ENCODE measurements at regions not wholly inside any gene's neighbourhood (a gene's known extent, or its start where the extent isn't known, plus 50 kb on each side); places are given as distances from the start of the nearest gene placed in this dataset.

DNA sequence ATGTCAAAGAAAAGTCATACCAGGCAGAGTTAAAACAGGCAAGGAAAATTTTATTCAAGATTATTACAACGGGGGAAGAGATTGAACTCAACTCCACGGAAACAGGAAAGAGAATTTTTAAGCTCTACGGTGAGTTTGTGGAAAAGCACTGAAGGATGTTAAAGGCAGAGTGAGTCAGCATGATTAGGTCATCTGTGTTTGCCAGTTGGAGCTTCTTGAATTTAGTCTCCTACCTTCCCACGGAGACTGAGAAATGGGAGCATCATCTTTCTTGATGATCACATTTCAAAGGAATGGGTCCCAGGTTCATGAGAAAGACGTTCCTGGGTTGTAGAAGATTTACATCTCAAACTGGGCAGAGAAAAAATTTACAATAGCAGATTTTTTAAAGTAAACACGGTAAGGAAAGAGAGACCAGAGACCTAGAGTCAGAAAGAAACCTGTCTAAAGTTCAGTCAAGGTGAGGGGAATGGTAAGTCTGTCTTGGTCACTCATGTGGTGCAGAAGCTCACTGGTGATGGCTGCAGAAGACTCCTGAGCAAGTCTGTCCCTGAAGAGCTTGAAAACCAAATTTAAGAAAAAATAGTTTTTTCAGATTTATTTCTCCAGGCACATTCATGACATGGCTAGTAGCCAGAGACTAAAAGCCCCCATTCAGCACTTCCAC is 516.9 kb upstream of the LRRN3 start:
- no peak for TF ChIP-seq ZNF7 (CRISPR knock-in tag; IDR thresholded peaks at IDR 0.05)
- TF ChIP-seq, protein P1, sequence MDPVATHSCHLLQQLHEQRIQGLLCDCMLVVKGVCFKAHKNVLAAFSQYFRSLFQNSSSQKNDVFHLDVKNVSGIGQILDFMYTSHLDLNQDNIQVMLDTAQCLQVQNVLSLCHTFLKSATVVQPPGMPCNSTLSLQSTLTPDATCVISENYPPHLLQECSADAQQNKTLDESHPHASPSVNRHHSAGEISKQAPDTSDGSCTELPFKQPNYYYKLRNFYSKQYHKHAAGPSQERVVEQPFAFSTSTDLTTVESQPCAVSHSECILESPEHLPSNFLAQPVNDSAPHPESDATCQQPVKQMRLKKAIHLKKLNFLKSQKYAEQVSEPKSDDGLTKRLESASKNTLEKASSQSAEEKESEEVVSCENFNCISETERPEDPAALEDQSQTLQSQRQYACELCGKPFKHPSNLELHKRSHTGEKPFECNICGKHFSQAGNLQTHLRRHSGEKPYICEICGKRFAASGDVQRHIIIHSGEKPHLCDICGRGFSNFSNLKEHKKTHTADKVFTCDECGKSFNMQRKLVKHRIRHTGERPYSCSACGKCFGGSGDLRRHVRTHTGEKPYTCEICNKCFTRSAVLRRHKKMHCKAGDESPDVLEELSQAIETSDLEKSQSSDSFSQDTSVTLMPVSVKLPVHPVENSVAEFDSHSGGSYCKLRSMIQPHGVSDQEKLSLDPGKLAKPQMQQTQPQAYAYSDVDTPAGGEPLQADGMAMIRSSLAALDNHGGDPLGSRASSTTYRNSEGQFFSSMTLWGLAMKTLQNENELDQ (CRISPR knock-in tag; IDR thresholded peaks at IDR 0.05; ENCODE audit: borderline replicate concordance): no peak
- TF ChIP-seq CHD4 (IDR thresholded peaks at IDR 0.05; ENCODE audit: borderline replicate concordance, low read length): no peak
- TF ChIP-seq RAD21 (CRISPR knock-in tag; IDR thresholded peaks at IDR 0.05): no peak
